OCI-LY3 (cell line): ENCODE measurements at regions not wholly inside any gene's neighbourhood (a gene's known extent, or its start where the extent isn't known, plus 50 kb on each side); places are given as distances from the start of the nearest gene placed in this dataset.
"Not testable (repeated sequence)": the region's sequence is repeated elsewhere in the genome, so short reads cannot be mapped to it uniquely, and the experiment has no call there.

Experiments
- H2AFZ ChIP-seq: fragments of 200-600, 300-600 bp; shearing (Covaris generic); 2 replicates; pipeline ENCODE4 v1.6.0; 2014; ENCODE audit warnings: antibody characterized with exemption, low read depth, low read length
- H3K27ac ChIP-seq: fragments of 200-600, 300-600 bp; sonication (generic); 2 replicates; pipeline ENCODE4 v1.5.1; 2014; ENCODE audit warnings: mild to moderate bottlenecking, low read length, moderate library complexity, mixed read lengths
- H3K27me3 ChIP-seq: fragments of 200-600, 300-600 bp; sonication (generic); 2 replicates; pipeline ENCODE4 v1.6.1; 2014; ENCODE audit warnings: low read depth, low read length, mixed read lengths
- H3K36me3 ChIP-seq: fragments of 200-600, 300-600 bp; sonication (generic); replicated peaks from 2 replicates; pipeline ENCODE3; 2014; ENCODE audit warnings: low read depth, low read length, mixed read lengths
- H3K4me1 ChIP-seq: fragments of 300-600, 200-600 bp; sonication (generic); 2 replicates; pipeline ENCODE4 v1.6.1; 2014; ENCODE audit warnings: low read length, mixed read lengths
- H3K4me2 ChIP-seq: fragments of 200-600, 300-600 bp; sonication (generic); 2 replicates; pipeline ENCODE4 v1.6.1; 2014; ENCODE audit warnings: low read length, mixed read lengths
- H3K4me3 ChIP-seq: fragments of 300-600, 200-600 bp; sonication (generic); 2 replicates; pipeline ENCODE4 v1.5.1; 2014; ENCODE audit warnings: antibody characterized with exemption, mild to moderate bottlenecking, low read length, moderate library complexity
- H3K79me2 ChIP-seq: fragments of 300-600, 200-600 bp; shearing (Covaris generic); 2 replicates; pipeline ENCODE4 v1.6.1; 2014; ENCODE audit warnings: mild to moderate bottlenecking, low read length, mixed read lengths
- H3K9ac ChIP-seq: fragments of 300-600, 200-600 bp; shearing (Covaris generic); 2 replicates; pipeline ENCODE4 v1.6.0; 2014; ENCODE audit warnings: mild to moderate bottlenecking, low read length, moderate library complexity
- H3K9me3 ChIP-seq: fragments of 200-600, 300-600 bp; shearing (Covaris generic); 2 replicates; pipeline ENCODE4 v1.6.1; 2014; ENCODE audit warnings: low read length, mixed read lengths; ENCODE audit not compliant: insufficient read depth
- H4K20me1 ChIP-seq: fragments of 200-600, 300-600 bp; sonication (generic); 2 replicates; pipeline ENCODE4 v1.6.1; 2016; ENCODE audit warnings: low read length, mixed read lengths; ENCODE audit not compliant: insufficient read depth
- EZH2phosphoT487 ChIP-seq: fragments of 200-600 bp; shearing (Covaris generic); IDR thresholded peaks from 2 replicates; pipeline ENCODE4 v1.6.1; 2018; ENCODE audit warnings: antibody characterized with exemption, mixed run types, low read depth
- TF ChIP-seq, protein P1 (sequence below): fragments of 200-600, 300-600 bp; sonication (generic); IDR thresholded peaks from 2 replicates; pipeline ENCODE4 v1.5.1; 2014; ENCODE audit warnings: antibody characterized with exemption, low read length, low read depth

DNA sequence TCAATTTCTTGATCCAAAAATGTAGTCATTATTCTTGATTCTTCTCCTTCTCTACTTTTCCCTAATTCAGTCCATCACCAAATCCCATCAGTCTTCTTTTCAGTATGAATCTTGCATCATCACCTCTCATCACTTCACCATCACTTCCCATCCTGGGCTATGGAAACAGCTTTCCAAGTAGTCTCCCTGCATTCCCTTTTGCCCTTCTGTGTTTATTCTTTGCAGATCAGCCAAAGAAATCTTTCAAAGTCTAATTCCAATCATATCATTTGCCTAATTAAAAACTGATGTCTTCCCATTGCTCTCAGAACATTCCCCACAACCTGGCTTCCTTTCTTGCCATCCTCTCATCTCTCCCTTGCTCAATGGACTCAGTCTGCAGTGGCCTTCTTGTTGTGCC, 201.7 kb upstream of the ADAMTS3 start:
- Histone ChIP-seq H3K27ac (no peak overlapping the region), H3K4me3 (no peak overlapping the region), H3K4me1 (no peaks in the 10 kb centered on the region), H3K36me3 (no peaks in the 10 kb centered on the region), H3K9ac (no peak overlapping the region), H4K20me1 (no peaks in the 10 kb centered on the region), H2AFZ (no peak overlapping the region), H3K27me3 (no peaks in the 10 kb centered on the region), H3K9me3 (no peaks in the 10 kb centered on the region), H3K79me2 (no peaks in the 10 kb centered on the region), H3K4me2 (no peak overlapping the region)
- no peak for TF ChIP-seq EZH2phosphoT487
- TF ChIP-seq, protein P1, sequence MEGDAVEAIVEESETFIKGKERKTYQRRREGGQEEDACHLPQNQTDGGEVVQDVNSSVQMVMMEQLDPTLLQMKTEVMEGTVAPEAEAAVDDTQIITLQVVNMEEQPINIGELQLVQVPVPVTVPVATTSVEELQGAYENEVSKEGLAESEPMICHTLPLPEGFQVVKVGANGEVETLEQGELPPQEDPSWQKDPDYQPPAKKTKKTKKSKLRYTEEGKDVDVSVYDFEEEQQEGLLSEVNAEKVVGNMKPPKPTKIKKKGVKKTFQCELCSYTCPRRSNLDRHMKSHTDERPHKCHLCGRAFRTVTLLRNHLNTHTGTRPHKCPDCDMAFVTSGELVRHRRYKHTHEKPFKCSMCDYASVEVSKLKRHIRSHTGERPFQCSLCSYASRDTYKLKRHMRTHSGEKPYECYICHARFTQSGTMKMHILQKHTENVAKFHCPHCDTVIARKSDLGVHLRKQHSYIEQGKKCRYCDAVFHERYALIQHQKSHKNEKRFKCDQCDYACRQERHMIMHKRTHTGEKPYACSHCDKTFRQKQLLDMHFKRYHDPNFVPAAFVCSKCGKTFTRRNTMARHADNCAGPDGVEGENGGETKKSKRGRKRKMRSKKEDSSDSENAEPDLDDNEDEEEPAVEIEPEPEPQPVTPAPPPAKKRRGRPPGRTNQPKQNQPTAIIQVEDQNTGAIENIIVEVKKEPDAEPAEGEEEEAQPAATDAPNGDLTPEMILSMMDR: no peak

DNA sequence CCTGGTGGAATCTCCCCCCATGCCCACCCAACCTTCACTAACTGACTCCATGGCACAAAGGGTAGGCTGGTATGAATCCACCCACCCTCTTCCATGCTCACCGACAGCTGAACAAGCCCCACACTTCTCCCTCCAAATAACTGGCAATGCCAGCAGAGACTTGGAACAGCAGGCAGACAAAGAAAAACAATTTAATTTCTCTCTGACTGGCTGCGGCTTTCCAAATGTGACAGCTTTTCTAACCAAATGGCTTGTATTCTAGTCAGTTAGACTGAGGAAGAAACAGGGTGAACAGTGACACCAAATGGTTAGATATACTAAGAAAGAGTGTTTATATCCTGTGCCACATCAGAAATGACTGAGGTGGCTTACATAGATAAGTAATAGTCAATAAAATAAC, 199.3 kb upstream of the ADAMTS3 start:
- Histone ChIP-seq H4K20me1 (no peaks in the 10 kb centered on the region), H3K27me3 (no peaks in the 10 kb centered on the region), H3K9ac (no peak overlapping the region), H3K27ac (no peak overlapping the region), H2AFZ (no peak overlapping the region), H3K79me2 (no peaks in the 10 kb centered on the region), H3K4me3 (no peak overlapping the region), H3K4me1 (no peaks in the 10 kb centered on the region), H3K9me3 (no peaks in the 10 kb centered on the region), H3K36me3 (no peaks in the 10 kb centered on the region), H3K4me2 (no peak overlapping the region)
- TF ChIP-seq, protein P1: no peak
- TF ChIP-seq EZH2phosphoT487: no peak

DNA sequence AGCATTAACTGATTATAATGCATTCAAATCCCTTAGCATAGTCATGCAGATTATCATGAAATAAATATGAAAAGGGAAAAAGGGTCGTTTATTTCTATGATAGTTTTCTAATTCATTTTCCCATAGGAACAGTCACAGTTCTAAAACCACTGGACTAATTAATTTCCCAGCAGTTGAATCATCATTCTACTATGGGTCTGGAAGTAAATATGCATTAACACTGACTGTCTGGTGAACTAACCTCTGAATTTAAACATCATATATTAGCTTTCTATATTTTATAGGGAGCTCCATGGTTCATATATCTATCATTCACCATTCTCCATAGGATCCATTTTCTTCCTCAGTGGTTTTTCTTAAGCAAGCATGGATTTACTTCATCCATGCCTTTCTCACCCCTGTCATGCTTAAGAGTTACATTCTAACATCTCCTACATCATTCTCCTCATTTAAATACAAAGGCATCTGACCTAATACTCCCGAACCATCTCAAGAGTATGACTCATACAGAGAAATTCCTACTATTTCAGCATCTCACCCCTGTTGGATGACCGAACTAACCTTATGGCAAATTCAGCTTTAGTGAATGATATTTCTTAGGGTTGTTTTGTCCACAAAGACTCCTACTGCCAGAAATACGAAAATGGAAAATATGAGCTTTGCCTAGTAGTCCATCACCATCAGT, 198.7 kb upstream of the ADAMTS3 start:
- no peak for TF ChIP-seq EZH2phosphoT487
- TF ChIP-seq, protein P1: no peak
- no peak overlapping the region for H2AFZ ChIP-seq
- no peaks in the 10 kb centered on the region for H3K36me3 ChIP-seq

DNA sequence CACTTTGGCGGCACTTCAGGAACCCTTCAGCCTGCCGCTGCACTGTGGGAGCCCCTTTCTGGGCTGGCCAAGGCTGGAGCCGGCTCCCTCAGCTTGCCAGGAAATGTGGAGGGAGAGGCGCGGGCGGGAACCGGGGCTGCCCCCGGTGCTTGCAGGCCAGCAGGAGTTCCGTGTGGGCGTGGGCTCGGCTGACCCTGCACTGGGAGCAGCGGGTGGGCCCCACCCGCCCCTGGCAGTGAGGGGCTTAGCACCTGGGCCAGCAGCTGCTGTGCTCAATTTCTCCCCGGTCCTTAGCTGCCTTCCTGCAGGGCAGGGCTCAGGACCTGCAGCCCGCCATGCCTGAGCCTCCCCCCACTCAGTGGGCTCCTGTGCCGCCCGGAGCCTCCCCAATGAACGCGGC, 196.8 kb upstream of the ADAMTS3 start:
- not testable (repeated sequence) for H3K9ac ChIP-seq, H3K9me3 ChIP-seq, H3K4me2 ChIP-seq, H3K4me3 ChIP-seq, H3K36me3 ChIP-seq, H2AFZ ChIP-seq, H4K20me1 ChIP-seq, H3K4me1 ChIP-seq, H3K27ac ChIP-seq, H3K79me2 ChIP-seq, H3K27me3 ChIP-seq

More for the DNA sequence above, 198.7 kb upstream of the ADAMTS3 start:
- Histone ChIP-seq H4K20me1 (no peaks in the 10 kb centered on the region), H3K9ac (no peak overlapping the region), H3K9me3 (no peaks in the 10 kb centered on the region), H3K27me3 (no peaks in the 10 kb centered on the region), H3K27ac (no peak overlapping the region), H3K4me3 (no peak overlapping the region), H3K79me2 (no peaks in the 10 kb centered on the region), H3K4me2 (no peak overlapping the region), H3K4me1 (no peaks in the 10 kb centered on the region)
